ENCODE measurements at regions not wholly inside any gene's neighbourhood (a gene's known extent, or its start where the extent isn't known, plus 50 kb on each side); places are given as distances from the start of the nearest gene placed in this dataset.

DNA sequence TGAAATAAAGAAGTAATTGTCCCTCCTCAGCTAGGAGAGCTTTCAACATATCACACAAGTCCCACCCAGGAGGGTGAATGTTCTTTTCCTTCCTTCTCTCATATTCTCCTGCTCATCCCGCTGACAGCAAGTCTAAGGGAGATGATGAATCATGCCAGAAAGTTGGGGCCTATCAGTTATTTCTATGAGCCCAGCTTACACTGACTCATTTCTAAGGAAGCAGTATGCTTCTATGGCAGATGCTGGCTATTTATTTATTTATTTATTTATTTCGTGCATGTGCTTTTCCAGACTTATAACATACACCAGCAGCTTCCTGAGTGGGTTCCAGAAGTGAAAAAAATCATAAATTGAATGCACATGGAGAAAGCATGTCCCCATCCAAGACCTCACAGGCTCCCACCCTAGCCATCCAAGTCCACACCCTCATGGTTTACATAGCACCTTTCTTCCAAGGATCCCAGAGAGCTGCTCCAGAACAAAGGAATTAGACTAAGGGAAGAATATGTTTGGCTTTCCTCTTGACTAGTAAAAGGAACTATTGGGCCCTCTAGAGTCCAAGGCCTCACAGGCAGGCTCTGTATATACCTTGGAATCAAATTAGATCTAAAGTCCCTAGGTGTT is 1074.2 kb upstream of the ZEB2 start:
- DNase-seq (ENCODE audit: low read depth, low spot score) = no peak

DNA sequence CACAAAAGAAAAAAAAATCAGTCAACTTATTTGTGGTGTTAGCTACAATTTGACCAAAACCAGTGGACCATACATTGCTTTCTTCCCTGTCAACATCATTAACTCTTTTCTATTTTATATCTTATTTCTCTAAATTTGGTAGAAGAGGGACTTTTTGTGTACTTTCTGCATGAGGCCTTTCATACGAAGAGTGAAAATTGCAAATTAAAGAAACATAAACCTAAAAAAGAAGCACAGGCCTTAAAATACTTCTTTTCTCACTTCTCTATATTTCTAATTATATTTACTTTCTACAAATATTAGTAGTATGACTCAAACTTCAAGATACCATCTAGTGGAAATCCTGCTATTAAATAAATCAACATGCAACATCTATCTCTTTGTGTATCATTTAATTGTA is 1073.4 kb upstream of the ZEB2 start:
- H3K4me3 ChIP-seq (ENCODE audit: low read length) = no peak overlapping the region
- no peak for DNase-seq (ENCODE audit: low read depth, low spot score)

More for the DNA sequence above, 1074.2 kb upstream of the ZEB2 start:
- H3K4me3 ChIP-seq (ENCODE audit: low read length) = no peak overlapping the region

DNA sequence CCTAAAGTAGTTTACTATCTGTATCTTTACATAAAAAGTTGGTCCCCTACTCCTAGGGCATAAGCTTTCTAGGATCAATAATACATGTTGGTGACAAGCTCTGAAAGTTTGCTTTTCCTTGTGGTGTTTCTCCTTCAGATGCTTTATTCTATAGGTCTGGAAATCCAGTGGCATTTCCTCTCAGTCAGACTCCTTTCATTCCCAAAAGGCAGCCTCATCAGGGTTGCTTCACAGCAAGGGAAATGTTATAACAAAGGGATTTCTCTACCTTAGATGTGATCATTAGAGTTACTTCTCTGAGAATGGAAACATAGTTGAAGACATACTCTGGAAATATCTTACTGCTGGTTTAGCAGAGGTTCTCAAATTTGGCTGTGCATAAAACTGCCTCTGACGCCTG is 1072.4 kb upstream of the ZEB2 start:
- no peak for DNase-seq (ENCODE audit: low read depth, low spot score)
- H3K4me3 ChIP-seq (ENCODE audit: low read length) = no peak overlapping the region

DNA sequence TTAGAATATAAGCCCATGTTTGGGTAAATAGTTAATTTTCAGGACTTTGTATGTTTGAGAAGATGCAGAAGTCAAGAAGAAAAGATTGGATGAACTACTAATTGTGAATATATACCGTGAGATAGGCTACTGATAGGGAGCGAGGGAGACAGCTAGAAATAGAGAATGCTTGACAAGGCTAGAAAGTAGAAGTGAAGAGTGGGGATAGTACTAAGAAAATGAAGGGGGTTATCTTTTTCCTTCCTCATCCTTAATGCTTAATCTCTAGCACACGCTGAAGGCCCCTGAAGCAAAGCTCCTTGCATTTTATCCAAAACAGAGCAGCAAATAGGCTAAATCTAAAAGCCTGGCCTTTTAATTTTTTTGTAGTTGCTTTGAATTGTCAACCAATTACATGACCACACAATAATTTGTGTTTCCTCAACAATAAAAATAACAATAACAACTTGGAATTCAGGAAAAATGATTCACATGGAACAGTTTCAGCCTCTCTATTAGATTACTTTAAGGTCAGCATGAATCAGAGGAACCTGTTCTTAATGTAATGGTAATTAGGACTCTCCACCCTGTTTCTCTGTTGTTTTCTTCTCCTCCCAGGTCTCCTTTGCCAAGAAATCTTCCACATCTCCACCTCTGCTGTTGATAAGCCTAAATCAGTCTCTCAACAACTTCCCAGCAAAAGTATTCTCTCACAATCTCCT is 1071.3 kb upstream of the ZEB2 start:
- DNase-seq (ENCODE audit: low read depth, low spot score) = no peak
- H3K4me3 ChIP-seq (ENCODE audit: low read length) = no peak overlapping the region

DNA sequence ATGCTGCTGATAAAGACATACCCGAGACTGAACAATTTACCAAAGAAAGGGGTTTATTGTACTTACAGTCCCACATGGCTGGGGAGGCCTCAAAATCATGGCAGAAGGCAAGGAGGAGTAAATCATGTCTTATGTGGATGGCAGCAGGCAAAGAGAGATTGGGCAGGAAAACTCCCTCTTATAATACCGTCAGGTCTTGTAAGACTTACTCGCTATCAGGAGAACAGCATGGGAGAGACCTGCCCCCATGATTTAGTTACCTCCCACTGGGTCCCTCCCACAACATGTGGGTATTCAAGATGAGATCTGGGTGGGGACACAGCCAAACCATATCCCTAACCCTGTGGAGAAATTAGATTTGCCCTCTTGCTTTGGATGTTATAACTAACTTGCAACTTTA is 1068.0 kb upstream of the ZEB2 start:
- no peak for DNase-seq (ENCODE audit: low read depth, low spot score)
- H3K4me3 ChIP-seq (ENCODE audit: low read length) = no peak overlapping the region

DNA sequence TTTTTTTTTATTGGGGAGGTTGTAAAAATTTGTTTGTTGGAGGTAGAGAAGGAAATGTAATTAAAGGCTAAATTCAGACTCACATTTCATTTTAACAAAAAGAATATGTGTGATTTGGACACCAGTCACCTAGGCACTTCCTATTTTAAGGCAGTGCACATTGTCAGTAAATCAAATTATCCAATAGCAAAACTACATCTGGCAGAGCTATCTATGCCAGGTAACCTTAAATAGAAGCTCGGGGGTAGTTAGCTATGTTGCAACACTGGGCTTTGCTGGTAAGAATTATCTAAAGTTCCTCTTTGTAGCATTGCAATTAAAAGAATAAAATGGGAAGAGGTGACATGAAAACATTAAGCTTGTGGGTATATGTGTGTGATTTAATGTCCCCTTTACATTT is 1064.4 kb upstream of the ZEB2 start:
- DNase-seq (ENCODE audit: low read depth, low spot score) = no peak

DNA sequence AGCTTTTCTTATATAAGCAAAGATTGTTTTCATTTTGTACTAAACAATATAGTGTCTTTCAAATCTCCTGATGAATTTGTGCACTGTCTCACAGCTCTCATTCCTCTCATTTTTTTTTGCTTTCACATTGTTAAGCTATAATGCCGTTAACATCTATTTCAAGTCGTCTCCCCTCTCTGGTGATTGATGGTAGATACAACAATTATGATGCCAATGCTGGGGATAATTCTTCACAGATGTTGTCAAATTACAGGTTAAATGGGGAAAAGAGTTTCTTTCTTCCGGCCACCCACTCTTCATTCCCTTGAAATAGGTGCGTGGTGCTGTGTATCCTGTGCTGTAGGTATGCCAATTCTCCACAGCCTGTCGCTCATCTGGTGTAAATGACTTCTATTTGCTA is 1053.7 kb upstream of the ZEB2 start:
- no peak for DNase-seq (ENCODE audit: low read depth, low spot score)
- H3K4me3 ChIP-seq (ENCODE audit: low read length) = no peak overlapping the region

More for the DNA sequence above, 1064.4 kb upstream of the ZEB2 start:
- no peak overlapping the region for H3K4me3 ChIP-seq (ENCODE audit: low read length)

DNA sequence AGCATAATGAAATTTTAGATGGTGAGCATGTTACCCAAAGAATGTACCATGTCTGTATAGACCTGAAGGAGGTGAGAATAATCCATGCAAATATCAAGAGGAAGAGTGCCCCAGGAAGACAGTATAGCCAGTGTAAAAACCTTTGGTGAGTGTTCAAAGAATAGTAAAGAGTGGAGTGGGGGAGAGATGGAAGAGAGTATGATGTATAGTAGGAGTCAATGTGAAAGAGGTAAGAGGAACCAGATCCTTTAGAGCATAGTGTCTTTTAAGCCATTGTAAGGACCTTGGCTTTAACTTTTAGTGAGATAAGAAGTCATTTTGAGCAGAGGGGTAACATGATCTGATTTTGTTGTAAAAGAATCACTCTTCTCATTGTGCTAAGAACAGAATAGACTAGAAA is 1052.3 kb upstream of the ZEB2 start:
- DNase-seq (ENCODE audit: low read depth, low spot score) = no peak
- H3K4me3 ChIP-seq (ENCODE audit: low read length) = no peak overlapping the region

DNA sequence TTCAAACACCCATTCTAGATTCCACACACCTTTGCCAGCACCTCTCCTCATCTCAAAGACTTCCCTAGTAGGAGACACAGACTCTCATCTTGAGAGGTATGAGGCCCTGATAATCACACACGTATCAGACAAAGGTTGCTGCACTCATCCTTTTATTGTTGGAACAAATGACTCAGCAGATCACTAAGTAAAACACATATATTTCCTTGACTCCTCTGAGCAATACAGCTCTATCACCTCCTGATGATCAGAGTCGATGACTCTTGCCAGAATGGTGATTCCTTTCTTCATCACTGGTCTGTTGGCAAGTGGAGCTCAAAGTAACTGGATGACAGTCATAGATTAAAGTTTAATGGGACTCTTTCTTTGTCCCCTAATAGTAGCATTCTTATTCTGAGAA is 1049.2 kb upstream of the ZEB2 start:
- no peak for DNase-seq (ENCODE audit: low read depth, low spot score)
- H3K4me3 ChIP-seq (ENCODE audit: low read length) = no peak overlapping the region

DNA sequence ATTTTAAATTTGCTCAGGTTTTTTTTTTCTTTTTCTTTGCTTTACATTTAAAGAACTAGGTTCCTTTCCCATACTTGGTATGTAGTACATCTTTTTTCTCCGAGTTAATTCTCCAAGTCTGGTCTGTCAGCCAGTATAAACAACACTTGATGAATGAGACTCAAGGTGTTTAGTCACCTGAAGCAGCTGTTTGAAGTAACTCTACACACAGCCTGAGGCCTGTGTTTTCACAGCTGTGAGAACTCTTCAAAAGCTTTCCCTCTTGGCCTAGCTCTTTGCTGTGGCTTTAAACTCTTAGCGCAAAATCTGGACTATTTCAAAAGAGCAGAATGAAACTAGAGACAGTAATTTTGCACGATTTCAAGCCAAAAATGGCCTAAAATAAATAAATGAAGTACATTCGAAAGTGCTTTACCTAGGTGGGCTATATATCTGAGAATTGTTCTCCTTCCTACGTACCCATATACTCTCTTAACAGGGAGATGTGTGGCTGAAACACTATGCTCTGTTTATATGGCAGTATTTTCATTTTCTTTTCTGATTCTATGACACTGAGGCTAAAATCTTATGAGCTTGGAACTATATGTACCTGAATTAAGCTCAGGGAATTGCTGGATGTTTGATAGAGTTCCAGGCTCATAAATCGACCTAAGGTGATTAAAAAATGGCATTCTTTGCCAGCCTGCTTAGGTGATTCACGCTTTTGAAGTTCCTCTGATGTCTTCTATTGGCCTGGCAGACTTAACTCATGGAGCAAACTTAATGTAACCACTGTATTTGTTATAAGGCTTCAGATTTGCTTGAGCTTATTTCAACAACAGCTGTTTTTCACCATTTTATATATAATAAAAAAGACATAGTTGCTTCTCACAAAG is 1044.1 kb upstream of the ZEB2 start:
- DNase-seq (ENCODE audit: low read depth, low spot score) = peak; percentile 12
- no peak overlapping the region for H3K4me3 ChIP-seq (ENCODE audit: low read length)

DNA sequence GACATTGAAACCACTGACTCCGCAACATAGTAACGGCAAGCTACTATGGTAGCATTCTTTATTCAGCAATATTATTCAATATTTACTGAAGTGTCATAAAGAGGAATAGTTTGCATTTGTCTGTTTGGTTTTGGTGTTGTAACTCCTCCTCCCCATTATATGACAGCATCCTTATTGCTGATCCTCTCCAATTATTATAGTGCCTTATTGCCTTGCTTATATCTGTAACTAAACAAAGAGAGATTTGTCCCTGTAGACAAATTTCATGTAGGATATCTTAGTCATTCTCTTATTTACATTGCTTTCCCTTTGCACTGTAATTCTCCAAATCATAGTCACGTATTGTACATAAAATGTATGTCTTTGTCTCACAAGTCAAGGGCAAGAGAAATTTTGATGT is 1041.2 kb upstream of the ZEB2 start:
- H3K4me3 ChIP-seq (ENCODE audit: low read length) = no peak overlapping the region
- DNase-seq (ENCODE audit: low read depth, low spot score) = no peak

DNA sequence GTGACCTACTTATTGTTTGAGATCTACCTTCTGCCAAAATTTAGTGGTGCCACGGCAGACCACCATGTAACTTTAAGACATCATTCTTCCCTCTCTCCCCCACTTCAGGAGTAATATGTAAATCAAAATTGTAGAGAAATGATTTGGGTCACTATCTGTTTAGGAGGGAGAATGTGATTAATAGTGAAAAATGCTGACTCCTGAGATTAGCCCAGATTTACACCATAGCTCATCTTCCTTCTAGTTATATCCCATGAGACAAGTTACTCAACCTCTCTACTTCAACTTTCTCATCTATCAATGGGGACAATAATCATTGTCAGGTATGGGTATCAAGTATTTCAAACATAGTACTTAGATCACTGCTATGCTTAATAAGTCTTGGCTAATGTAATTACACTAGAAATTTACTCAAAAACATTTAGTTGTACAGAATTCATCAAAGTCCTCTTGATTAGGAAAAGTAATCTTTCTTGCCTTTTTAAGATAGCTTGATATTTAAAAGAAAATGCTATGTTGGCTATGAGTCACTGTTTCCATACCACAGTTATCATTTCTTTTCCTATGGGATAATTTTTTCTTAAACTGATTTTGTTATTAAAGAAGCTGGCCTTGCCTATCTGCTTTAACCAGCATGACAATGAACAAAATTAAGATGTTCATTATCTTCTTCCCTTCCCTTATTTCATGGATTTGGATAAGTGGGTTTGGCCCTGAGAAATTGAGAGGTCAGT is 1038.9 kb upstream of the ZEB2 start:
- DNase-seq (ENCODE audit: low read depth, low spot score) = no peak
- H3K4me3 ChIP-seq (ENCODE audit: low read length) = no peak overlapping the region

DNA sequence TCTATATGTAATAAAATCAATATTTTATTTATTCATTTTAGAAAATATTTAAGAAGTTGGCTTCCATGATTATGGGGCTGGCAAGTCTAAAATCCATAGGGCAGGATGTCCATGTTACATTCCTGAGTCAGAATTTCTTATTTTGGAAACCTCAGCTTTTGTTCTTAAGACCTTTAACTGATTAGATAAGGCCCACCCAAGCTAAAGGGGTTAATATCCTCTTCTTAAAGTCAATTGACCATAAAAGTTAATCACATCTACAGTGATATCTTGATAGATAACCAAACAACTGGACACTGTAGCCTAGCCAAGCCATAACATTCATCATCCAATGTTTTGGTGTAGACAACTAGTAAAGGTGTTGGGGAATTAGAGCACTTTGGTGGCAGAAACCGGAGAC is 1035.4 kb upstream of the ZEB2 start:
- no peak for DNase-seq (ENCODE audit: low read depth, low spot score)
- H3K4me3 ChIP-seq (ENCODE audit: low read length) = no peak overlapping the region

DNA sequence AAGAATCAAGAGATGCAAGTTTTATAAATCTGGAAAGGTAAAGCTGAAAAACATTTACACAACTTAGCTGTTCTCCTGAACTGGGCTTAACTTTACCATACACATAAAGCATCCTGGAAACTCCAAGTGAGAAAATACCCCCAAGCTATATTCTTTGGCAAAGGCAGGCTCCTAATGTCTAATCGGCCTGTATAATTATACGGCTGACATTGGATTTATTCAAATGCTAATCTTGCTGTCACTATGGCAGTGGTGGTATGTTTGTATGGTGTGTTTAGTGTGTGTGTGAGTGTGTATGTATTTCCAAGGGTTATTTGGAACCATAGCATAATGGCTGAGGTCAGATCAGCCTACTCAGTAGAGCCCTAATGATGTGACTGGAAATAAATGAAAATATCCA is 1031.8 kb upstream of the ZEB2 start:
- no peak for DNase-seq (ENCODE audit: low read depth, low spot score)
- no peak overlapping the region for H3K4me3 ChIP-seq (ENCODE audit: low read length)

DNA sequence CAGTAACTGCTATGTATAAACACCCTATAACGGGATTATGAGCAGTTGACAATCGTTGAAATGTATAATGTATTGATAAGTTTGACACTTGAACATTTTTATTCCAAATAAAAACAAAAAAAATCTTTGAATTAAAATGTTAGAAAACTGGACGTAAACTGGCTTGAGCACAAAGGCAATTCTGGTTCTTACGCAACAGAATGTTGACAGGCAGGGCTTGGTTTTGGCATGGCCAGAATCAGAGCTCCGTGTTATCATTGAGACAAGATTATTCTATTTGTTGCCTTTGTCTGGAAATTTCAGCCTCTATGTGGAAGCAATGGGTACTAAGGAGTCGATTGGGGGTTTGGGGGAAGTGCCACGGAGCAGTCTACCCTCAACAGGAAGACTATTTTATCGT is 1028.6 kb upstream of the ZEB2 start:
- DNase-seq (ENCODE audit: low read depth, low spot score) = no peak
- no peak overlapping the region for H3K4me3 ChIP-seq (ENCODE audit: low read length)

DNA sequence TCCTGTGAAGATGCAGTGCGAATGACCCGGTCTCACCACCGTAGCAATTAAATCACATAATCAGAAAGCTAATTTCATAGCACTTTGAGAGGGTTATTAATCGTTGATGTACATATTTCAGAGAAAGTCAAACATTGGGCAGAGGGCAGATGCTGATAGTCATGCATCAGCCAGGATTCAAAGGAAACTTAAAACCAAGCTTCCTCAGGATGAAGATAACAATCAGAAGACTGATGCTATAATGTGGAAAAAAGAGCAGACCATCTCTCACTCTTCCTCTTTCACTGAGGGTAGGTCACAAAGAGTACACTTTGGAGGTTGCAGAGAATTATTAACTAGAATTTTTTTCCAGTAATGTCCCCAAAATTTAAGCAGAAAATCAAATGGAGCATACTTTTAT is 1027.7 kb upstream of the ZEB2 start:
- DNase-seq (ENCODE audit: low read depth, low spot score) = no peak

DNA sequence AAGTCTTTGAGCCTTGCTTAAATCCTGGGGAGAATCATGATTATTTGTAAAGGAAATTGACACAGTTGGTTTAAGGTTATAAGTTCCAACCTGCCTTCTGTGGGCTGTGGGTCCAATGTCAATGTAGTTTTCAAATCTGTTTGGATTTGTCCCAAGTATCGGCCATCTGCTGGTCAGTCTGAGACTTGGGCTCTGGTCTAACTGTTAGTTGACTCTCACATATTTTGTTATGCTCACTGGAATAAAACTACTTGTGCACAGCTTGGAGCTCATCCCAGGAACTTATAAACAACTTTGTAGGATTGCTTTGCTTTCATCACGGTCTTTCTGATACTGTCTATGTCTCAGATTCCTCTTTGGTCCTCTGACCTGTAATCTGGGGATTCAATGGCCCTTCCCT is 1026.2 kb upstream of the ZEB2 start:
- DNase-seq (ENCODE audit: low read depth, low spot score) = no peak

More for the DNA sequence above, 1027.7 kb upstream of the ZEB2 start:
- no peak overlapping the region for H3K4me3 ChIP-seq (ENCODE audit: low read length)

DNA sequence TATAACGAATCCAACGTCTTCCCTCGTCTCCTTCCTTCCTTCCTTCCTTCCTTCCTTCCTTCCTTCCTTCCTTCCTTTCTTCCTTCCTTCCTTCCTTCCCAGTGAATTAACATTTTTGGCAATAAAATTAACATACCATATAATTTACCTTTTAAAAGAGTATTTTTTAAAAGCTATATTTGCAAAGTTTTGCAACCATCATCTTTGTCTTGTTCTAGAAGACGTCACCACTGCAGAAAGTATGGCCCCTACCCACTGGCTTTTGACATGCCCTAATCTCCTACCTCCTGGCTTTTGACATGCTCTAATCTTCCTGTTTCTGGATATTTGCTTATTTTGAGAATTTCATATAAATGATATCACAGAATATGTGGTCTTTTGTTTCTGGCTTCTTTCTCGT is 1023.9 kb upstream of the ZEB2 start:
- no peak for DNase-seq (ENCODE audit: low read depth, low spot score)
- H3K4me3 ChIP-seq (ENCODE audit: low read length) = no peak overlapping the region

More for the DNA sequence above, 1026.2 kb upstream of the ZEB2 start:
- H3K4me3 ChIP-seq (ENCODE audit: low read length) = no peak overlapping the region

DNA sequence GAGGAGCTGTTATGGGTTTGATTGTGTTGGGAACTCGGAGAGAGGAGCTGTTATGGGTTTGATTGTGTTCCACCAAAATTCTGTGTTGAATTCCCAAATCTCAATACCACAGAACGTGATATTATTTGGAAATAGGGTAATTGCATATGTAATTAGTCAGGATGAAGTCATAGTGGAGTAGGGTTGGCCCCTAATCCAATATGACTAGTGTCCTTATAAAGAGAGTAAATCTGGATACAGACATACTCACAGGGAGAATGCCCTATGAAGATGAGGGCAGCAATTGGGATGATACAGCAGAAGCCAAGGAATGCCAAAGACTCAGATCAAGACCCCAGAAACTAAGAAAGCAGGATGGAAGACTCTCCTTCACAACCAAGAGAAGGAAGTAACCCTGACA is 1023.2 kb upstream of the ZEB2 start:
- no peak for DNase-seq (ENCODE audit: low read depth, low spot score)
- no peak overlapping the region for H3K4me3 ChIP-seq (ENCODE audit: low read length)

DNA sequence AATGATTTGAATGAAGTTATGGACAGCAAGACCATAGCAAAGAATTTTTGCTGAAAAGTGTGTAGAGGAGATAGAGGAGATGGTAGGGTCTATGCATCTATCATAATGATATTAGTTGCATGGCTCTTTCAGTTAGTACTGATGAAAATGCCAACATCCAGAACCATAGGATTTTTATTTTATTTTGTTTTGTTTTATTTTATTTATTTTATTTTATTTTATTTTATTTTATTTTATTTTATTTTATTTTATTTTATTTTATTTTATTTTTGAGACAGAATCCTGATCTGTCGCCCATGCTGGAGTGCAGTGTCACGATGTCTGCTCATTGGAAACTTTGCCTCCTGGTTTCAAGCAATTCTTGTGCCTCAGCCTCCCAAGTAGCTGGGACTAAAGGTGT is 1021.1 kb upstream of the ZEB2 start:
- DNase-seq (ENCODE audit: low read depth, low spot score) = no peak

More for the DNA sequence above, 1021.1 kb upstream of the ZEB2 start:
- H3K4me3 ChIP-seq (ENCODE audit: low read length) = no peak overlapping the region

Measured in Jurkat, Clone E6-1 (cell line).